ENCODE measurements at regions not wholly inside any gene's neighbourhood (a gene's known extent, or its start where the extent isn't known, plus 50 kb on each side); places are given as distances from the start of the nearest gene placed in this dataset.

DNA sequence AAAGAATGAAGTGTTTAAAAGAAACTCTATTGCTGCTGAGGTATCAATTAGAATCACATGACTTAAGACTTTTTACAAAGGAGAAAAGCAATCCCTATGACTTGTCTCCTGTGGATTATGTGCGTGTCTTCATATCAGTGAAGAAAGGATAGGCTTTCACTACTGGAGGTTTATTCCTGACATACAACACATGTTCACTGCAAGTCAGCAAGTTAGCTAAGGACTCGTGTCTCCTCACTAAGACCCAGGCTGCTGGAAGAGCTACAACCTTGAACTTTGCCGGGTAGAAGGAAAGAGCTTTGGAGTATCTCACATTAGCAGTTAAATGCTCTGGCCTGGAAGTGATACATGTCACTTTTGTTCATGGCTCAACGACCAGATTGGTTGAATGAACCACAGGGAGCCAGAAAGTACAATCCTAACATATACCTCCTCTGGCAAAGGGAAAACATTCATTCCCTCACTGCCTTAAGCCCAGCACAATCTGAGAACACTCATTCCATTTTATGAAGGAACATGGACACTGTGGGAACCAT, 215.3 kb downstream of the RNF152 start:
- no peak for ATAC-seq
- TF ChIP-seq POLR2A (IDR thresholded peaks at IDR 0.05) = no peak
- TF ChIP-seq, protein P1, sequence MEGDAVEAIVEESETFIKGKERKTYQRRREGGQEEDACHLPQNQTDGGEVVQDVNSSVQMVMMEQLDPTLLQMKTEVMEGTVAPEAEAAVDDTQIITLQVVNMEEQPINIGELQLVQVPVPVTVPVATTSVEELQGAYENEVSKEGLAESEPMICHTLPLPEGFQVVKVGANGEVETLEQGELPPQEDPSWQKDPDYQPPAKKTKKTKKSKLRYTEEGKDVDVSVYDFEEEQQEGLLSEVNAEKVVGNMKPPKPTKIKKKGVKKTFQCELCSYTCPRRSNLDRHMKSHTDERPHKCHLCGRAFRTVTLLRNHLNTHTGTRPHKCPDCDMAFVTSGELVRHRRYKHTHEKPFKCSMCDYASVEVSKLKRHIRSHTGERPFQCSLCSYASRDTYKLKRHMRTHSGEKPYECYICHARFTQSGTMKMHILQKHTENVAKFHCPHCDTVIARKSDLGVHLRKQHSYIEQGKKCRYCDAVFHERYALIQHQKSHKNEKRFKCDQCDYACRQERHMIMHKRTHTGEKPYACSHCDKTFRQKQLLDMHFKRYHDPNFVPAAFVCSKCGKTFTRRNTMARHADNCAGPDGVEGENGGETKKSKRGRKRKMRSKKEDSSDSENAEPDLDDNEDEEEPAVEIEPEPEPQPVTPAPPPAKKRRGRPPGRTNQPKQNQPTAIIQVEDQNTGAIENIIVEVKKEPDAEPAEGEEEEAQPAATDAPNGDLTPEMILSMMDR (IDR thresholded peaks at IDR 0.05 in 4 of 5, conservative IDR thresholded peaks at IDR 0.05 in 1 of 5) = no peak
- H3K9me3 ChIP-seq = peaks cover 0 to 7% (median 0%) of the 10 kb centered on the region in 3 donors
- no peaks in the 10 kb centered on the region for H3K27me3 ChIP-seq
- in situ Hi-C loops (cut with MboI; ENCODE audit: low sequenced_read_pairs in 4 of 4) (no loop called here), intact Hi-C loops (cut with DNase I; ENCODE audit: low total_unique reads) (no loop called here)
- DNase-seq = no peak
- no peak overlapping the region for H3K27ac ChIP-seq
- no peaks in the 10 kb centered on the region for H3K36me3 ChIP-seq
- no peaks in the 10 kb centered on the region for H3K4me1 ChIP-seq
- H3K4me3 ChIP-seq = no peak overlapping the region

DNA sequence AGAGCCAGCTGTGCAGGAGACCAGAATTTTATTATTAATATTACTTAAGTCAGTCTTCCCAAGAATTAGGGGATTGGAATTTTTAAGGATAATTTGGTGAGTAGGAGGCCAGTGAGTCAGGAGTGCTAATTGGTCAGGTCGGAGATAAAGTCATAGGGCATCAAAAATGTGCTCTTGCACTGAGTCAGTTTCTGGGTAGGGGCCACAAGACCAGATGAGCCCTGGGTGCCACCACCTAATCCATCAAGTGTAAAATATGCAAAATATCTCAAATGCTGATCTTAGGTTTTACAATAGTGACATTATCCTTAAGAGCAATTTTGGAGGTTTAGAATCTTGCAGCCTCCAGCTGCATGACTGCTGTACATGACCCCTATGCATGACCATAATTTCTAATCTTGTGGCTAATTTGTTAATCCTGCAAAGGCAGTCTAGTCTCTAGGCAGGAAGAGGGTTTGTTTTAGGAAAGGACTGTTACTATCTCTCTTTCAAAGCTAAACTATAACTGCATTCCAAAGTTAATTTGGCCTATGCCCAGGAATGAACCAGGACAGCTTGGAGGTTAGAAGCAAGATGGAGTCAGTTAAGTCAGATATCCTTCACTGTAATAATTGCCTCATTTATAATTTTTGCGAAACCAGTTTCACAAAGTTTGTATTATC, 215.9 kb downstream of the RNF152 start:
- Histone ChIP-seq H3K9me3 (peaks cover 0 to 7% (median 0%) of the 10 kb centered on the region in 3 donors), H3K36me3 (no peaks in the 10 kb centered on the region), H3K4me3 (no peak overlapping the region), H3K4me1 (no peaks in the 10 kb centered on the region), H3K27ac (no peak overlapping the region), H3K27me3 (no peaks in the 10 kb centered on the region)
- DNase-seq = no peak
- TF ChIP-seq, protein P1 (IDR thresholded peaks at IDR 0.05 in 4 of 5, conservative IDR thresholded peaks at IDR 0.05 in 1 of 5) = no peak
- no peak for TF ChIP-seq POLR2A (IDR thresholded peaks at IDR 0.05)
- intact Hi-C loops (cut with DNase I; ENCODE audit: low total_unique reads) (no loop called here), in situ Hi-C loops (cut with MboI; ENCODE audit: low sequenced_read_pairs in 4 of 4) (no loop called here)
- no peak for ATAC-seq

- Histone ChIP-seq H3K36me3 (no peaks in the 10 kb centered on the region), H3K27me3 (no peaks in the 10 kb centered on the region), H3K27ac (no peak overlapping the region), H3K4me3 (no peak overlapping the region), H3K9me3 (no peaks in the 10 kb centered on the region), H3K4me1 (no peaks in the 10 kb centered on the region)
- intact Hi-C loops (cut with DNase I; ENCODE audit: low total_unique reads) (no loop called here), in situ Hi-C loops (cut with MboI; ENCODE audit: low sequenced_read_pairs in 4 of 4) (no loop called here)
- ATAC-seq (no peak), DNase-seq (no peak)
- TF ChIP-seq, protein P1 (IDR thresholded peaks at IDR 0.05 in 4 of 5, conservative IDR thresholded peaks at IDR 0.05 in 1 of 5) = no peak
- TF ChIP-seq POLR2A (IDR thresholded peaks at IDR 0.05) = no peak
Measured at GRCh38 chr18:61669320-61669719, 223.5 kb downstream of the RNF152 start.

GRCh38 chr18:61666876-61667590, 225.8 kb downstream of the RNF152 start:
- Histone ChIP-seq H3K36me3 (no peaks in the 10 kb centered on the region), H3K4me3 (no peak overlapping the region), H3K27ac (no peak overlapping the region), H3K9me3 (no peaks in the 10 kb centered on the region), H3K4me1 (no peaks in the 10 kb centered on the region), H3K27me3 (no peaks in the 10 kb centered on the region)
- ATAC-seq (no peak), DNase-seq (no peak)
- in situ Hi-C loops (cut with MboI; ENCODE audit: low sequenced_read_pairs in 4 of 4) = no loop called here
- intact Hi-C loops (cut with DNase I; ENCODE audit: low total_unique reads) = no loop called here
- TF ChIP-seq, protein P1 (IDR thresholded peaks at IDR 0.05 in 4 of 5, conservative IDR thresholded peaks at IDR 0.05 in 1 of 5) = no peak
- TF ChIP-seq POLR2A (IDR thresholded peaks at IDR 0.05) = no peak

Data from gastrocnemius medialis (tissue), 4 donors.